ENCODE measurements at regions not wholly inside any gene's neighbourhood (a gene's known extent, or its start where the extent isn't known, plus 50 kb on each side); places are given as distances from the start of the nearest gene placed in this dataset.

- ATAC-seq (ENCODE audit: insufficient read depth, low FRiP score) = peak; percentile 91
- no peak overlapping the region for H3K4me3 ChIP-seq
- 10 to 23% methylated on average over 4 of the region's 4 CpGs for WGBS, 2 donors
- peak; percentile 85 for TF ChIP-seq CTCF (IDR thresholded peaks at IDR 0.05; ENCODE audit: control extremely low read depth, extremely low read depth)
- no peaks in the 10 kb centered on the region for H3K36me3 ChIP-seq (ENCODE audit: control insufficient read depth in 4 of 4, insufficient read depth in 4 of 4, low read length in 4 of 4)
- DNase-seq = peak; percentile 63 to 82 (median 74)
- no peak overlapping the region for H3K9ac ChIP-seq (ENCODE audit: insufficient read depth in 1 of 2, low read length in 2 of 2)
- peaks cover 0 to 2% (median 0%) of the 10 kb centered on the region in 5 donors for H3K4me1 ChIP-seq (ENCODE audit: control insufficient read depth in 5 of 5, insufficient read depth in 5 of 5, low read length in 5 of 5)
- H3K27me3 ChIP-seq (ENCODE audit: control insufficient read depth in 3 of 3, insufficient read depth in 3 of 3, low read length in 2 of 3) = no peaks in the 10 kb centered on the region
- H3K9me3 ChIP-seq (ENCODE audit: control insufficient read depth in 4 of 4, insufficient read depth in 3 of 4, low read length in 3 of 4) = no peaks in the 10 kb centered on the region
- peak overlapping the region in 1 of 2 donors; percentile 29 for H3K27ac ChIP-seq (ENCODE audit: low read depth in 1 of 2, low read length in 1 of 2)
Observed at GRCh38 chr4:82268050-82268825, 105.6 kb downstream of the HNRNPD start.

GRCh38 chr4:82267506-82267905 is 106.3 kb downstream of the HNRNPD start:
- no peak for TF ChIP-seq CTCF (IDR thresholded peaks at IDR 0.05; ENCODE audit: control extremely low read depth, extremely low read depth)
- 36 to 65% methylated on average over 4 of the region's 4 CpGs for WGBS, 2 donors

DNA sequence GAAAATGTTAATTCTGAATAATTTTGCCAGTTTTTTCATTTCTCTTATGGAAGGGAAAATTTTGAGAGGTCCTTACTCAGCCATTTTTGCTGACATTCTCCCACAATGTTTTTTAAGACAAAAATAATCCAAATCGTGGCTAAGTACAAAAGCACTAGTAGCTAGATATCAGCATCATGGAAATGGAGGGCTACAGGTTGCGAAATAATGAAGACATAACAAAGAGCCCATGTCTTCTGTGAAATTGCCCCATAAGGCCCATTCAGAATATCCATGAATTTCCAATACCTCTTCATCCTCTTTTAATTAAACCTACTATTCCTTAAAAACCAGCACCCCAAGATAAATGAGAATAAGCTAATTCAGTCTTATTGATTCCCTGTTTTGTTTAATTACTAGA is 107.4 kb downstream of the HNRNPD start:
- WGBS, 2 donors = 68 to 73% methylated on average over 2 of the region's 2 CpGs
- no peak overlapping the region for H3K4me3 ChIP-seq
- no peaks in the 10 kb centered on the region for H3K4me1 ChIP-seq (ENCODE audit: control insufficient read depth in 5 of 5, insufficient read depth in 5 of 5, low read length in 5 of 5)
- no peaks in the 10 kb centered on the region for H3K9me3 ChIP-seq (ENCODE audit: control insufficient read depth in 4 of 4, insufficient read depth in 3 of 4, low read length in 3 of 4)
- no peaks in the 10 kb centered on the region for H3K27me3 ChIP-seq (ENCODE audit: control insufficient read depth in 3 of 3, insufficient read depth in 3 of 3, low read length in 2 of 3)
- H3K9ac ChIP-seq (ENCODE audit: insufficient read depth in 1 of 2, low read length in 2 of 2) = no peak overlapping the region
- no peak for ATAC-seq (ENCODE audit: insufficient read depth, low FRiP score)
- no peak overlapping the region for H3K27ac ChIP-seq (ENCODE audit: low read depth in 1 of 2, low read length in 1 of 2)
- TF ChIP-seq CTCF (IDR thresholded peaks at IDR 0.05; ENCODE audit: control extremely low read depth, extremely low read depth) = no peak
- no peaks in the 10 kb centered on the region for H3K36me3 ChIP-seq (ENCODE audit: control insufficient read depth in 4 of 4, insufficient read depth in 4 of 4, low read length in 4 of 4)
- DNase-seq = no peak

More at GRCh38 chr4:82267506-82267905, 106.3 kb downstream of the HNRNPD start:
- Histone ChIP-seq H3K4me3 (no peak overlapping the region), H3K9me3 (ENCODE audit: control insufficient read depth in 4 of 4, insufficient read depth in 3 of 4, low read length in 3 of 4) (no peaks in the 10 kb centered on the region), H3K4me1 (ENCODE audit: control insufficient read depth in 5 of 5, insufficient read depth in 5 of 5, low read length in 5 of 5) (peaks cover 0 to 2% (median 0%) of the 10 kb centered on the region in 5 donors), H3K27me3 (ENCODE audit: control insufficient read depth in 3 of 3, insufficient read depth in 3 of 3, low read length in 2 of 3) (no peaks in the 10 kb centered on the region), H3K27ac (ENCODE audit: low read depth in 1 of 2, low read length in 1 of 2) (no peak overlapping the region), H3K9ac (ENCODE audit: insufficient read depth in 1 of 2, low read length in 2 of 2) (no peak overlapping the region), H3K36me3 (ENCODE audit: control insufficient read depth in 4 of 4, insufficient read depth in 4 of 4, low read length in 4 of 4) (no peaks in the 10 kb centered on the region)
- DNase-seq (no peak), ATAC-seq (ENCODE audit: insufficient read depth, low FRiP score) (no peak)
